ENCODE measurements at regions not wholly inside any gene's neighbourhood (a gene's known extent, or its start where the extent isn't known, plus 50 kb on each side); places are given as distances from the start of the nearest gene placed in this dataset.
"Not testable (repeated sequence)": the region's sequence is repeated elsewhere in the genome, so short reads cannot be mapped to it uniquely, and the experiment has no call there.

DNA sequence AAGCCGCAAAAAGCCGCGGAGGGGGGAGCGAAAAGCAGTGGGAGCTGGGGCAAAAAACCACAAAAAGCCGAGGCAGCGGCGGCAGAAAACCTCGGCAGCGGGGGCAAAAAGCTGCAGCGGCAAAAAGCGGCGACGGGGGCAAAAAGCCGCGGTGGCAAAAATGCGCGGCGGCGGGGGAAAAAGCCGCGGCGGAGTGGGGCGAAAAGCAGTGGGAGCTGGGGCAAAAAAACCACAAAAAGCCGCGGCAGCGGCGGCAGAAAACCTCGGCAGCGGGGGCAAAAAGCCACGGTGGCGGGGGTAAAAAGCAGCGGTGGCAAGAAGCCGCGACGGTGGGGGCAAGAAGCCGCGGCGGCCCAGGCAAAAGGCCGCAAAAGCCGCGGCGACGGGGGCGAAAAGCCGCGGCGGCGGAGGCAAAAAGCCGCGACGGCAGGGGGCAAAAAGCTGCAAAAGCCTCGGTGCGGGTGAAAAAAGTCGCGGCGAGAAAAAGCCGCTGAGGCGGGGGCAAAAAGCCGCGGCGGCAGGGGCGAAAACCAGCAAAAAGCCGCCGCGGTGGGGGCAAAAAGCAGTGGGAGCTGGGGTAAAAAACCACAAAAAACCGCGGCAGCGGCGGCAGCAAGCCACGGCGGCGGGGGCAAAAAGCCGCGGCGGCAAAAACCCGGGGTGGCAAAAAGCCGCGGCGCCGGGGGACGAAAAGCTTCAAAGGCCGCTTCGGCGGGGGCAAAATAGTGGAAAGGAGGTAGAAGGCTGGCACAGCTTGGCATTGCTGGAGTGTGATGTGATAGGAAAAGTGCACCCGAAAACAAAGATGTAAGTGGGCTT, 135.9 kb downstream of the ZNF92 start:
- FAIRE-seq (no peak), DNase-seq (ENCODE audit: insufficient read length, low spot score) (no peak)

DNA sequence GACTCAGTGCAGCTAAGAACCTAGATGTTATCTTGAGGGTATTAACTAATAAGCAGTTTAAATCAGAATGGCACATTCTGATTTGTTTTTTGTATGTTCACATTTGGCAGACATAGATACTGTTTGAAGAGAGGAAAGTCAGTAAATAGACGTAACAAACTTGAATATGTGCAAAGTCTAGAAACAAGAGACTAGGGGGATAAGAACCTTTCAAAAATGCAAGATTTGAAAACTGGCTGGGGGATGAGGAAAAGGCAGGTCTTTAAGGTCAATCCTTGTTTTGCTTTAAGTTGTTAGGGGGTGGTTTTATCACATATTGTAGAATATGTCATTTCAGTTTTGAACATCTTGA, 136.5 kb downstream of the ZNF92 start:
- FAIRE-seq; DNase-seq (ENCODE audit: insufficient read length, low spot score): not testable (repeated sequence)

DNA sequence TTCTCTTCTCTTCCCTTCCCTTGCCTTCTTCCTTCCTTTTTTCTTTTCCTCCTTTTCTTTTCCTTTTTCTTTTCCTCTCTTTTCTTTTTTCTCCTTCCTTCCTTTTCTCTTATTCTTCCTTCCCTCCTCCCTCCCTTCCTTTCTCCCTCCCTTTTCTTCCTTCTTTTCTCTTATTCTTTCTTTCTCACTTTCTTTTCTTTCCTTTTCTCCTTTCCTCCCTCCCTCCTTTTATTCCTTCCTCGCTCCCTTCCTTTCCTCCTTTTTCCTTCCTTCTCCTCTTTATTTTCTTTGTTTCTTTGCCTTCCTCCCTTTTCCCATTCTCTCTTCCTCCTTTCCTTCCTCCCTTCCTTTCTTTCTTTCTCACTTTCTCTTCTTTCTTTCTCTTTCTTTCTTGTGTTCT, 146.1 kb downstream of the ZNF92 start:
- not testable (repeated sequence) for DNase-seq (ENCODE audit: insufficient read length, low spot score); FAIRE-seq

DNA sequence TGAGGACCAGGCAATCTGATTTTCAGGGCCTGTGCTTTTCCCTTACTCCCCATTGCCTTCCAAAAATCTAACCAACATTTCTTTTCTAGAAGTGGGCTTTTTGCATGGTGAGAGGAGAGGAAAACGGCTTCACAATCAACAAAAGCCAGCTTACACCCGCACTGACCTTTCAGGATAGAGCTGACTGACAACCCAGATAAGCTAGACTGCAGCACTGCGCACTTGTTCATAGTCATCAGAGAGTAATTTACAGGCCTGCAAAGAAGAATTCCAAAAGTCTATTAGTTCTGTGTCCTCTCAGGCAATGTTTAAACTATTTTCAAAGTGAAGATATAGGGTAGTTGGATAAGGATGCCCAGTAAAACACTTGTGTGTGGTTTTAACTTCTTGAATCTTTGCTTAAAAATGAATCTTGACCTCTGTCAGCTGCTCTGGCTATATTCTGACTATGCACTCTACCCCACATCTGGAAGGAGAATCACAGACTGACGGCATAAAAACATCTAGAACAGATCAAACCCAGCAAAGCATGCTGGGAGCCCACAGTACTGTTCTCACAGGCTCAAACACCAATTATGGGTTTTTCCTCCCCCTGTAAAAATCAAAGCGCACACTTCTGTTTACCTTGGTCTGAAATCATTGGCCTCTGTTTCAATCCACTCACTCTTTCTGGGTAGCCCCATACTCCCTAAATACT, 172.0 kb downstream of the ZNF92 start:
- DNase-seq (ENCODE audit: insufficient read length, low spot score); FAIRE-seq: not testable (repeated sequence)

DNA sequence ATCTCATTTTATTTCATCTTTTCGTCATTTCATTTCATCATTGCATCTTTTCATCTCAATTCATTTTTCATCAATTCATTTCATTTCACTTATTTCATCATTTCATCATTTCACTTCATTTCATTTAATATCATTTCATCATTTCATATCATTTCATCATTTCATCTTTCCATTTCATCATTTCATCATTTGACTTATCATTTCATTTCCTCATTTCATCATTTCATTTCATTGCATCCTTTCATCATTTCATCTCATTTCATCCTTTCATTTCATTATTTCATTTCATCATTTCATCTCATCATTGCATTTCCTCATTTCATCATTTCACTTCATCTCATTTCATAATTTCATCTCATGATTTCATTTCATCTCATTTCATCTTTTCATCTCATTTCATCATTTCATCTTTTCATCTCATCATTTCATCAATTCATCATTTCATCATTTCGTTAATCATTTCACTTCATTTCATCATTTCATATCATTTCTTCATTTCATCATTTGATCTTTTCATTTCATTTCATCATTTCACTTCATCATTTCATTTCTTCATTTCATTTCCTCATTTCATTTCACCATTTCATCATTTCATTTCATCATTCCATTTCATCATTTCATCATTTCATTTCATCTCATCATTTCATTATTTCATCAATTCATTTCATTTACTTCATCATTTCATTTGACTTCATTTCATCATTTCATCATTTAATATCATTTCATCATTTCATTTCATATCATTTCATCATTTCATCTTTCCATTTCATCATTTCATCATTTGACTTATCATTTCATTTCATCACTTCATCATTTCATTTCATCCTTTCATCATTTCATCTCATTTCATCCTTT, 176.2 kb downstream of the ZNF92 start:
- FAIRE-seq; DNase-seq (ENCODE audit: insufficient read length, low spot score): not testable (repeated sequence)

DNA sequence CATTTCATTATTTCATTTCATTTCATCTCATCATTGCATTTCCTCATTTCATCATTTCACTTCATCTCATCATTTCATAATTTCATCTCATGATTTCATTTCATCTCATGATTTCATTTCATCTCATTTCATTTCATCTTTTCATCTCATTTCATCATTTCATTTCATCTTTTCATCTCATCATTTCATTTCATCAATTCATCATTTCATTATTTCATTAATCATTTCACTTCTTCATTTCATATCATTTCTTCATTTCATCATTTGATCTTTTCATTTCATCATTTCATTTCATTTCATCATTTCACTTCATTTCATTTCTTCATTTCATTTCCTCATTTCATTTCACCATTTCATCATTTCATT, 176.8 kb downstream of the ZNF92 start:
- not testable (repeated sequence) for FAIRE-seq; DNase-seq (ENCODE audit: insufficient read length, low spot score)

DNA sequence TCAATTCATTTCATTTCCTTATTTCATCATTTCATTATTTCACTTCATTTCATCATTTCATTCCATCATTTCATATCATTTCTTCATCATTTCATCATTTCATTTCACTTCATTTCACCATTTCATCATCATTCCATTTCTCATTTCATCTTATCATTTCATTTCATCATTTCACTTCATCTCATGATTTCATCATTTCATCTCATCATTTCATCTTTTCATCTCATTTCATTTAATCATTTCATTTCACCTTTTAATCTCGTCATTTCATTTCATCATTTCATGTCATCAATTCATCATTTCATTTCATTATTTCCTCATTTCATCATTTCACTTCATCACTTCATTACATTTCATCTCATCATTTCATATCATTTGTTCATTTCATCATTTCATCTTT, 177.4 kb downstream of the ZNF92 start:
- not testable (repeated sequence) for FAIRE-seq; DNase-seq (ENCODE audit: insufficient read length, low spot score)

DNA sequence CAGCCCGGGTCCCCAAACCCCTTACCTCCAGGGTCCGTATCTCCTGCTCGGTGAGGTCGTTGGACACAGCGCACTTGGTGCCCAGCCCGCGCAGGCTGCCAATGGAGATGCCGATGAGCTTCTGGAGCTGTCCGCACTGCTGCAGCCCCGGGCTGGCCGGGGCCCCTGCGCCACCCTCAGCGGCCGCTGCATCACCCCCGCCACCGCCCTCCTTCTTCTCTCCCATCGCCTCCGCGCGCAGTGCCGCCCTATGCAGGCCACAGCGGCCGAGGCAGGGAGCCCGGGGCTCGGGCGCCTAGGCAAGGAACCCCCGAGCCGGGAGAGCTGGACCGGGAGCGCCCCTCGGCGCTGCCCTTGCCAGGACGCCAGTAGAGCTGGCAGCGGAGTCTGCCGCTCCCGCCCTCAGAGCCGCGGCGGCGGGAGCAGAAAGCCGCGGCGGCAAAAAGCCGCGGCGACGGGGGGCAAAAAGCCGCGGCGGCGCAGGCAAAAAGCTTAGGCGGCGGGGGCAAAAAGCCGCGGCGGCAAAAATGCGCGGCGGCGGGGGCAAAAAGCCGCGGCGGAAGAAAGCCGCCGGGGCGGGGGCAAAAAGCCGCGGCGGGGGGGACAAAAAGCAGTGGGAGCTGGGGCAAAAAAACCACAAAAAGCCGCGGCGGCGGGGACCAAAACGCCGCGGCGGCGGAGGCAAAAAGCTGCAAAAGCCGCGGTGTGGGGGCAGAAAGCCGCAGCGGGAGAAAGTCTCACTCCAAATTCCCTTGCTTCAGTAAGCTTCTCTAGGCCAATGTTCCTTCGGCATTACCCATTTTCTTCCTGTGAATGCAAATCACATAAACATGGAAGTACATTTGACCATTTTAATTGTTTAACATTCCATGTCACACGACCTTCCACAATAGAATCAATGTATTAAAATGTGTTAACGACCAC, 181.2 kb downstream of the ZNF92 start:
- FAIRE-seq; DNase-seq (ENCODE audit: insufficient read length, low spot score): not testable (repeated sequence)

DNA sequence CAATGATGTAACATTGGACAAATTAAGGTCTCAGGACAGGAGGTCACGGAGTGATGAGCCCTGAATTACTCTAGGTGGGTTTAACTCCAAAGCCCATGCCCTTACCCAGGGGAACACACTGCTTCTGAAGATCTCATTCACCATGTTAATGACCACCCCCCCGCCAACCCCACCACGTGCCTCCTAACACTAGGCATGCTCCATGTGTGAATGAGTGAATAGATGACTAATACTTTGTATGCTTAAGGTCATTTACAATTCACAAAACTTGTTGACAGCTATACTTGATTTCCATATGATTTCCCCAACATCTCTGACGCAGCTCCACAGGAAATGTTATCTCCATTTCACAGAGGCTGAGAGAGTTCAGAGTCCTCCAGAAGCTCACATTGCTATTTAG, 184.9 kb downstream of the ZNF92 start:
- FAIRE-seq; DNase-seq (ENCODE audit: insufficient read length, low spot score): not testable (repeated sequence)

DNA sequence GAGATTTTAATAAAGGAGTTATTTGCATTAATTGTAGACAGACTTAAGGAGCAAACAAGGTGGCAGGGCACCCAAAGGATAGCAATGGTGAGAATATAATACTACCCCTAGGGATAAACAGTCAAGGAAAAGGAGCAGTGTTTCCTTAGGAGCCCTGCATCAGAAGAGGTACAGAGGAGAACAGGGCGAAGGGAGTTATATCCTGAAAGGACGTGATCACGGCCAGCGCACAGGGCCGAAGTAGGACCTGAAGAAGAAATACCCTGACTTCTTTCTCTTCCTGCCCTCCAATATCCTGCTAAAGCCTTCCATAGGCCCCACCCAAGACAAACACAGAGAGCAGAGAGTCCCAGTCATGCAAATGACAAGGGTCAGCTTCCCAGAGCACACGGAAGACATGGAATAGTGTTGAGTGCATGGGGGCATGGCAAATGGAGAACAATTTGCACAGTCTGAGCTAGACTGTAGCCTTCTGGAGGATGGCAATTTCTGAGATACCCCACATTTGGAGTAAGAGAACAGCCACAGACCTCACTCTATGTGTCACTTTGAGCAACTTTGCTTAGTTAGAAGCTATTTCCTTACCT, 188.2 kb downstream of the ZNF92 start:
- DNase-seq (ENCODE audit: insufficient read length, low spot score); FAIRE-seq: not testable (repeated sequence)

DNA sequence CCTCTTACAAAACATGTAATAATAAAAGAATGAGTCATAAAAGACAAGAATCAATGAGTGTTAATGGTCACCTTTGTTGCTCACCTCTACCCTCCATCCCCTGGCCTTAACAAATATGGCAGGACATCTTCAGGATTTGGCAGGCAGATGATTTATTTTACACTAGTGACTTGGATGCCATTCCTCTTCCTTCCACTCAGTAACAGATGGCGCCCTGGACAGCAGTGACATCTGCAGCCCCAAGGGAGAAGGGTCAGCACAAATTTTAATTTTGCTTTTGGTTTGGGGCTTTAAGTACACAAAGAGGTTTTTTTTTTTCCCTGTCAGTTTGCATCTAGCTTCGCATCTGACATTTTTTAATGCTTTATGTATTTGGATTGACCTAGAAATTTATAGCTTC, 188.9 kb downstream of the ZNF92 start:
- FAIRE-seq; DNase-seq (ENCODE audit: insufficient read length, low spot score): not testable (repeated sequence)

DNA sequence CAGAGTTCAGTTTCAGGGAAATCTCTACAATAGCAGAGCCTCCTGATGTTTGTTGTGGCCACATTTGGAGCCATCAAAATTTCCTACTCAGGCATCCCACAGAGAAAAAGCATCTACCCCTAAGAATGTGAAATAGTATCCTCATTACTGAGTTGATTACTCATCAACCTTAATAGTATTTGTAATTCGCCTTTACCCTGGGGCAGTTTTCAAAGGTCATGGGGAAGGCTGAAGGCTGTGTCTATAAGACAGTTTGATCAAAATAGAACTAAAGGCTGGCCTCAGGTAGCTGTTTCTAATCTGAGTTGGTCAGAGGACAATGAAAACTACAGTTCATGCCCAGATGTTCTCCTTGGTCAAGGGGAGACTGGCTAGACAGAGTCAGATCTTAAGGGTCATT, 189.7 kb downstream of the ZNF92 start:
- not testable (repeated sequence) for FAIRE-seq; DNase-seq (ENCODE audit: insufficient read length, low spot score)

DNA sequence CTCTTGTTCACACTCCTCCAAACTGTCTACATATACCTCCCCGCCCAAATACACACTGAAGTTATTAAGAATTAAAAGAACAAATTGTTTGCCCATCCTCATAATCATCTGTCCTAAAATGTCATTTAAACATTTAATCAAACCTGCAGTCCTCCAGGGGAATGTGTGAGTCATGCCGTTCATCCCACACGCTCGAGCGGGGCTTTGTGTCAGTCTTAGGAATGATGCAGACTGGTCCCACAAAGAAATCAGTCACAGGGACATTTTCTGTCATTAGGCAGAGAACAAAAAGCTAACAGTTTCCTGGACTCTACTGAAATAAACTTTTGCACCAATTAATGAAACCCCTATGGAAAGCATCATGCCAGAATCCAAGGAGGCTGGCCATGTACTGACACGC, 194.6 kb downstream of the ZNF92 start:
- DNase-seq (ENCODE audit: insufficient read length, low spot score); FAIRE-seq: not testable (repeated sequence)

DNA sequence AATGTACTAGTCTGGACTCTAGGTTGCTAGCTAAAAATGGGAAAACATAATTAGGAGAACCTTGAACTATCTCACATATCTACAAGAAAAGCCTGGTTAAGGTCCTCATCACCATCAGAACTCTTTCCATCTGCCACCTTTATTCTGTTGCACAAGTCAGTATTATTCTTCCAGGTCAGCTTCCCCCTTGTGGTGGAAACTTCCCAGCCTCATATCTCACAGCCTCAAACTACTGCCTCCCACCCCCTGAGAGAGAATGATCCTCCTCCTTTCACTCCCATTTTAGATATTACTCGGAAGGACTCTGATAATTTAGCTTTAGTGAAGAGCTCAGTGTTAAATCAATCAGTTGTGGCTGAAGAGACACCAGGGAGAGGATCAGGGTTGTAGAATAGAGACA, 197.3 kb downstream of the ZNF92 start:
- not testable (repeated sequence) for DNase-seq (ENCODE audit: insufficient read length, low spot score); FAIRE-seq

DNA sequence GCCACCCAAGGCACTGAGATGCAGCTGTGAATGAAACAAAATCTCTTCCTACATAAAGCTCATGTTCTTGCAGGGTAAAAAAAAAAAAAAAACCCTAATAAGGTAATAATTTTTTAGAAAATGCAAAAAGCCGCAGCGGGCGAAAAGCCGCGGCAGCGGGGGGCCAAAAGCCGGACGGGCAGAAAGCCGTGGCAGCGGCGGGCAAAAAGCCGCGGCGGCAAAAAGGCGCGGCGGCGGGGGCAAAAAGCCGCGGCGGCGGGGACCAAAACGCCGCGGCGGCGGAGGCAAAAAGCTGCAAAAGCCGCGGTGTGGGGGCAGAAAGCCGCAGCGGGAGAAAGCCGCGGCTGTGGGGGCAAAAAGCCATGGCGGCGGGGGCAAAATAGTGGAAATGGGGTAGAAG, 198.9 kb downstream of the ZNF92 start:
- not testable (repeated sequence) for DNase-seq (ENCODE audit: insufficient read length, low spot score); FAIRE-seq

DNA sequence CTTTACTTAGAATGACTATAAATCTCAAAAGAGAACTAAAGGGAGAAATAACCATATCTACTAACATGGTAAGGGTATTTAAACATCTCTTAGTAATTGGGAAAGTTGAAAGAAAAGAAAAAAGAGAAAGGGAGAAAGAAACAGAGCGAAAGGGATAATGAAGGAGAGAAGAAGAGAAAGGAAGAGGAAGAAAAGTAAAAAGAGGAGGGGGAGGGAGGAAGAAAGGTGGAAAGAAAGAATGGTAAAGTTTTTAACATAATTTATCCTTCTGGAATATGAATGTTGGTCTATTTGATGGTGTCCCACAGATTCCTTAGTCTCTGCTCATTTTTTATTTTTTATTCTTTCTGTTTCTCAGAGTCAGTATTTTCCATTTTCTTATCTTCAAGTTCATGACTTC, 202.7 kb downstream of the ZNF92 start:
- FAIRE-seq; DNase-seq (ENCODE audit: insufficient read length, low spot score): not testable (repeated sequence)

DNA sequence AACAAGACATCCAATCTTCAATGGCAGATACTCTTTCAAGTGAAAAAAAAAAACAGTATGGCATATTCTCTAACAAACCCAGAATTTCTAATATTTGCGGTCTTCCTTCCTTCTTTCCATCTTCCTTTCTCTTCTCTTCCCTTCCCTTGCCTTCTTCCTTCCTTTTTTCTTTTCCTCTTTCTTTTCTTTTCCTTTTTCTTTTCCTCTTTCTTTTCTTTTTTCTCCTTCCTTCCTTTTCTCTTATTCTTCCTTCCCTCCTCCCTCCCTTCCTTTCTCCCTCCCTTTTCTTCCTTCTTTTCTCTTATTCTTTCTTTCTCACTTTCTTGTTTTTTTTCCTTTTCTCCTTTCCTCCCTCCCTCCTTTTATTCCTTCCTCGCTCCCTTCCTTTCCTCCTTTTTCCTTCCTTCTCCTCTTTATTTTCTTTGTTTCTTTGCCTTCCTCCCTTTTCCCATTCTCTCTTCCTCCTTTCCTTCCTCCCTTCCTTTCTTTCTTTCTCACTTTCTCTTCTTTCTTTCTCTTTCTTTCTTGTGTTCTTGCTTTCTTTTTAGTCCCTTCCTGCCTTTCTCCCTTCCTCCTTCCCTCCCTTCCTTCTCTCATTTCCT, 209.0 kb downstream of the ZNF92 start:
- not testable (repeated sequence) for DNase-seq (ENCODE audit: insufficient read length, low spot score); FAIRE-seq

DNA sequence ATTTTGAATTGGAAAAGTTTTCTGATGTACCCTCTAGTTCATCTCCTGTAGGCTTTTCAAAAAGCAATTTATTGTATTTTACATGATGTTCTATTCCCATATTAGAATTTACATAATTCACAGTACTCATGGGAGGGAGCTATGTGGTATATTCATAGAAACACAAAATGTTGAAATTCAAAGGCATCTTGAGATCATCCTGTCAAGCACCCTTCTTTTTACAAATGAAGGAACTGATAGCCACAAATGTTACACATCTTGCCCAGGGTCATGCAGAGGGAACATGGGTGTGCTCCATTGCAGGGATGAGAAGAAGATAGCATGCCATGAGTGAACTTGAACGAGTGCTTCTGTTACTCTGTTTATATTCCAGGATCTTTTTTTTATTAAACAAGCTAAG, 228.8 kb downstream of the ZNF92 start:
- not testable (repeated sequence) for FAIRE-seq; DNase-seq (ENCODE audit: insufficient read length, low spot score)

DNA sequence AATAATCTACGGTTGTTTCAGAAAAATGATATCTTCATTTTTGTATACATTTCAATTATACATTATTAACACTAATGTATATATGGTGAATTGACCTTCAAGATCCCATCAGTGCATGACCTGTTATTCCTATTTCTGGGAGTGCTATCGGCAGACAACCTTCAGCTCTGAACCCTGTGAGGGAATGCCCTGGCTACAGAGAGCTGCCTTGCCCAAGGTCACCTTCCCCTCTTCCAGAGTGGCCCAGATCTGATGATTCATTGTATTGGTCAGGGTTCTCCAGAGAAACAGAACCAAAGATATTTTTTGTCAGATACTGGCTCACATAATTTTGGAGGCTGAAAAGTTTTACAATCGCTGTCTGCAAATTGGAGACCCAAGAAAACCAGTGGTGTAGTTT, 235.5 kb downstream of the ZNF92 start:
- FAIRE-seq: no peak

More for the DNA sequence above, 235.5 kb downstream of the ZNF92 start:
- no peak for DNase-seq (ENCODE audit: insufficient read length, low spot score)
